Stomach (tissue), 4 donors: ENCODE measurements at regions not wholly inside any gene's neighbourhood (a gene's known extent, or its start where the extent isn't known, plus 50 kb on each side); places are given as distances from the start of the nearest gene placed in this dataset.

Experiments
- EP300 ChIP-seq: sonication (generic); formaldehyde crosslinking; IDR thresholded peaks from one replicate; pipeline ENCODE4 v1.6.1; 2017; ENCODE audit warnings: antibody characterized with exemption
- POLR2A ChIP-seq, 4 donors: fragments of 450-650 bp; IDR thresholded peaks; one replicate each; pipeline ENCODE4 v1.6.1; 2016; ENCODE audit warnings: antibody characterized with exemption in 4 of 4, control low read depth in 2 of 4, mild to moderate bottlenecking in 1 of 4, moderate library complexity in 1 of 4
- POLR2AphosphoS5 ChIP-seq, 3 donors: sonication (generic); formaldehyde crosslinking; IDR thresholded peaks; one replicate each; pipeline ENCODE4 v1.6.1; 2016; ENCODE audit warnings: antibody characterized with exemption in 3 of 3
- TF ChIP-seq, protein P1 (sequence below), 7 experiments: fragments of 450-650 bp in 4 of 7; fragments of 200-600 bp in 3 of 7; sonication (generic) in 3 of 7; IDR thresholded peaks; one replicate each; pipeline ENCODE4 v1.5.1; 2016 to 2019; ENCODE audit warnings: antibody characterized with exemption in 7 of 7, control low read depth in 2 of 7, mild to moderate bottlenecking in 1 of 7

DNA sequence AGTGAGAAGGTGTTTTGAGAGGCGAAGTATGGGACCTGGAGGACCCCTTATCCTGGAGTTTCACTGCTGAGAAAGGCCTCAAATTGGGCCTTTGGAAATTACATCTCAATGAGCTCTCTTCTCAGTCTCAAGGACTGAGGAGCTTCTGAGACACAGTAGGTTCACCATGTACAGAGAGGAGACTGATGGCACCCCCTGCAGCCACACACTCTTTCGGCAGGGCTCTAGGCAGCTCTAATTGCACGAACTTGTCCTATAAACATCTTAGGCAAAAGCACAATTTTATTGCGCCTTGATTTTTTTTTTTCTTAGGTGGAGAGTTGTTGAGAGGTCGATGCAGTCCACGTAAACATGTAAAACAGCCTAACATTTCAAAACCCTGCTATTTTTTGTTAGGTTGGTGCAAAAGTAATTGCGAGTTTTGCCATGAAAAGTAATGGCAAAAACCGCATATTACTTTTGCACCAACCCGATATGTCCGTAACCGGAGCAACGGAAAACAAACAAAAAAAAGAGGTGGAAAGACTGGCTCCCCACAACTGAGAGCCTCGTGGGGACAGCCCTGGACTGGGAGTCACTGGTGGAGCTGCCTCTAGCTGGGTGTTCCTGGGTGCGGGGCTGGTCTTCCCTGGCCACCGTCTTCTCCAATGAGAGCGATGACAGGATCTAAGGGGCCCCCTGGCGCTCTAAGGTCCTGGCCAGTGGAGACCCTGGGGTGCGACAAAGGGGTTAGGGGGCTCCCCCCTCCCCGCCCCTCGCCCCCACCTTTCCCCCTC lies 84.0 kb upstream of the EYA2 start:
- TF ChIP-seq, protein P1, sequence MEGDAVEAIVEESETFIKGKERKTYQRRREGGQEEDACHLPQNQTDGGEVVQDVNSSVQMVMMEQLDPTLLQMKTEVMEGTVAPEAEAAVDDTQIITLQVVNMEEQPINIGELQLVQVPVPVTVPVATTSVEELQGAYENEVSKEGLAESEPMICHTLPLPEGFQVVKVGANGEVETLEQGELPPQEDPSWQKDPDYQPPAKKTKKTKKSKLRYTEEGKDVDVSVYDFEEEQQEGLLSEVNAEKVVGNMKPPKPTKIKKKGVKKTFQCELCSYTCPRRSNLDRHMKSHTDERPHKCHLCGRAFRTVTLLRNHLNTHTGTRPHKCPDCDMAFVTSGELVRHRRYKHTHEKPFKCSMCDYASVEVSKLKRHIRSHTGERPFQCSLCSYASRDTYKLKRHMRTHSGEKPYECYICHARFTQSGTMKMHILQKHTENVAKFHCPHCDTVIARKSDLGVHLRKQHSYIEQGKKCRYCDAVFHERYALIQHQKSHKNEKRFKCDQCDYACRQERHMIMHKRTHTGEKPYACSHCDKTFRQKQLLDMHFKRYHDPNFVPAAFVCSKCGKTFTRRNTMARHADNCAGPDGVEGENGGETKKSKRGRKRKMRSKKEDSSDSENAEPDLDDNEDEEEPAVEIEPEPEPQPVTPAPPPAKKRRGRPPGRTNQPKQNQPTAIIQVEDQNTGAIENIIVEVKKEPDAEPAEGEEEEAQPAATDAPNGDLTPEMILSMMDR (IDR thresholded peaks at IDR 0.05): no peak
- TF ChIP-seq POLR2A (IDR thresholded peaks at IDR 0.05): no peak
- no peak for TF ChIP-seq EP300
- TF ChIP-seq POLR2AphosphoS5 (IDR thresholded peaks at IDR 0.05): no peak
